GM12878 (cell line): ENCODE measurements at regions not wholly inside any gene's neighbourhood (a gene's known extent, or its start where the extent isn't known, plus 50 kb on each side); places are given as distances from the start of the nearest gene placed in this dataset.

Experiments
- ATAC-seq: fragments of 200-7000 bp; cut with Tn5 transposase; 3 replicates; pipeline ENCODE4 v1.9.1; 2020; ENCODE audit warnings: mild to moderate bottlenecking, moderate library complexity
- BruUV-seq: library from RNA; stranded (reverse); fragments of 400-500 nt; replicated peaks from 2 replicates; lab custom pipeline; 2021; lab: Mats Ljungman, UMichigan
- CTCF ChIA-PET: fragments of 300-600 bp; sonication (Branson Sonifier 250); formaldehyde crosslinking; extraction: SDS; loops from one replicate; lab custom pipeline; 2021; ENCODE audit warnings: inconsistent platforms; lab: Yijun Ruan, JAX
- POLR2A ChIA-PET: fragments of 350-600 bp; formaldehyde crosslinking; extraction: SDS; loops from one replicate; lab custom pipeline; 2021; ENCODE audit warnings: inconsistent platforms; lab: Charles Lee
- RAD21 ChIA-PET: fragments of 300-600 bp; sonication (Branson Sonifier 250); formaldehyde crosslinking; loops from one replicate; lab custom pipeline; 2023; ENCODE audit warnings: antibody characterized with exemption; ENCODE audit not compliant: unreplicated experiment; lab: Charles Lee
- SMC1A ChIA-PET: fragments of 300-600 bp; sonication (Branson Sonifier 250); formaldehyde crosslinking; loops from one replicate; lab custom pipeline; 2023; ENCODE audit not compliant: unreplicated experiment, uncharacterized antibody; lab: Charles Lee
- DNase-seq: peaks from one replicate; pipeline ENCODE4 v3.0.0-alpha.2; 2011; ENCODE audit warnings: low read depth, low spot score
- FAIRE-seq: peaks from 3 replicates; lab custom pipeline; 2011; peaks lifted over from hg19 to GRCh38; lab: Jason Lieb, UNC
- H2AFZ ChIP-seq: 2 replicates; pipeline ENCODE4 v1.6.0; 2011; ENCODE audit warnings: low read depth, low read length, control low read depth; ENCODE audit not compliant: control insufficient read depth
- H3K27ac ChIP-seq: 2 replicates; pipeline ENCODE4 v1.5.1; 2011; ENCODE audit warnings: control low read depth; ENCODE audit not compliant: control insufficient read depth, insufficient read depth
- H3K27me3 ChIP-seq, 2 experiments: replicated peaks in 1 of 2; 2 replicates each; pipeline versions ENCODE4 v1.6.0 to v1.6.1; 2011; ENCODE audit warnings: low read length in 1 of 2; ENCODE audit not compliant: control insufficient read depth in 2 of 2, insufficient read depth in 2 of 2
- H3K36me3 ChIP-seq, 2 experiments: 2 replicates each; pipeline ENCODE4 v1.5.1; 2011; ENCODE audit warnings: low read length in 1 of 2; ENCODE audit not compliant: control insufficient read depth in 2 of 2, insufficient read depth in 2 of 2
- H3K4me1 ChIP-seq: 2 replicates; pipeline ENCODE4 v1.6.1; 2011; ENCODE audit warnings: mild to moderate bottlenecking, low read length, moderate library complexity, mixed read lengths; ENCODE audit not compliant: control insufficient read depth, insufficient read depth
- H3K4me2 ChIP-seq: 2 replicates; pipeline ENCODE4 v1.6.0; 2011; ENCODE audit warnings: control low read depth; ENCODE audit not compliant: control insufficient read depth, insufficient read depth
- H3K4me3 ChIP-seq: fragments of 200-600 bp; sonication (generic); 2 replicates; pipeline ENCODE4 v1.5.1; 2016
- H3K79me2 ChIP-seq: 2 replicates; pipeline ENCODE4 v1.6.0; 2011; ENCODE audit warnings: low read length; ENCODE audit not compliant: control insufficient read depth, insufficient read depth
- H3K9ac ChIP-seq: 2 replicates; pipeline ENCODE4 v1.8.0; 2011; ENCODE audit warnings: low read length, control low read depth, mixed read lengths; ENCODE audit not compliant: control insufficient read depth, insufficient read depth
- H3K9me3 ChIP-seq: replicated peaks from 3 replicates; pipeline ENCODE4 v1.5.1; 2011; ENCODE audit warnings: mild to moderate bottlenecking, low read length; ENCODE audit not compliant: control insufficient read depth, insufficient read depth
- H4K20me1 ChIP-seq: 2 replicates; pipeline ENCODE4 v1.6.0; 2011; ENCODE audit not compliant: control insufficient read depth, insufficient read depth
- BRCA1 ChIP-seq: IDR thresholded peaks from 2 replicates; pipeline ENCODE4 v1.6.1; 2011; ENCODE audit warnings: low read depth, low read length, improper control_type of control experiment
- CHD1 ChIP-seq: IDR thresholded peaks from 2 replicates; pipeline ENCODE4 v1.6.1; 2012; ENCODE audit warnings: low read depth, low read length, improper control_type of control experiment
- CHD4 ChIP-seq: fragments of 200-600 bp; sonication (generic); IDR thresholded peaks from 2 replicates; pipeline ENCODE4 v1.6.1; 2016; ENCODE audit warnings: mild to moderate bottlenecking
- FOXK2 ChIP-seq: fragments of 450-650 bp; IDR thresholded peaks from 2 replicates; pipeline ENCODE4 v1.6.1; 2017; ENCODE audit warnings: mild to moderate bottlenecking, moderate library complexity
- MTA2 ChIP-seq: fragments of 450-650 bp; IDR thresholded peaks from 2 replicates; pipeline ENCODE4 v1.6.1; 2016; ENCODE audit warnings: low read depth, mild to moderate bottlenecking, moderate library complexity
- NR2C1 ChIP-seq: fragments of 450-650 bp; IDR thresholded peaks from 2 replicates; pipeline ENCODE4 v1.6.1; 2017; ENCODE audit warnings: antibody characterized with exemption, mild to moderate bottlenecking, moderate library complexity
- PML ChIP-seq: IDR thresholded peaks from 2 replicates; pipeline ENCODE4 v1.6.1; 2012; ENCODE audit warnings: low read length, inconsistent platforms
- STAT1 ChIP-seq: fragments of 450-650 bp; conservative IDR thresholded peaks from 2 replicates; pipeline ENCODE4 v1.6.1; 2014; ENCODE audit warnings: antibody characterized with exemption, mild to moderate bottlenecking
- ZNF217 ChIP-seq: fragments of 450-650 bp; IDR thresholded peaks from 2 replicates; pipeline ENCODE4 v1.6.1; 2017; ENCODE audit warnings: antibody characterized with exemption, mild to moderate bottlenecking
- WGBS: methylation state at CpG from one replicate; pipeline ENCODE4 v1.1.6; 2016; ENCODE audit warnings: low lambda C conversion rate; ENCODE audit not compliant: insufficient replicate concordance, insufficient coverage; ENCODE audit errors: missing lambda C conversion rate; 5-methylcytosine and 5-hydroxymethylcytosine counted together
- in situ Hi-C: fragments of 300-500 bp; cut with MboI; formaldehyde crosslinking; loops from 9 replicates; pipeline ENCODE4 v1.14.3; 2018; ENCODE audit warnings: mixed read lengths
- intact Hi-C: fragments of 100-400 bp; cut with micrococcal nuclease; formaldehyde crosslinking; loops from one replicate; pipeline ENCODE4 v1.14.2; 2022; ENCODE audit not compliant: unreplicated experiment
- TF ChIP-seq, protein P1 (sequence below), 3 experiments: IDR thresholded peaks in 2 of 3; conservative IDR thresholded peaks in 1 of 3; 2 replicates each; pipeline ENCODE4 v1.5.1; 2011; ENCODE audit warnings: low read depth in 3 of 3, low read length in 3 of 3, mild to moderate bottlenecking in 3 of 3, control low read depth in 2 of 3, moderate library complexity in 2 of 3, inconsistent platforms in 1 of 3, mixed read lengths in 1 of 3; ENCODE audit not compliant: control insufficient read depth in 2 of 3, insufficient read depth in 1 of 3; ENCODE audit errors: extremely low read depth in 1 of 3
- TF ChIP-seq, protein P2 (sequence below): fragments of 450-650 bp; IDR thresholded peaks from 2 replicates; pipeline ENCODE4 v1.6.1; 2017; ENCODE audit warnings: mild to moderate bottlenecking, low read depth, inconsistent platforms; ENCODE audit not compliant: poor library complexity, severe bottlenecking

DNA sequence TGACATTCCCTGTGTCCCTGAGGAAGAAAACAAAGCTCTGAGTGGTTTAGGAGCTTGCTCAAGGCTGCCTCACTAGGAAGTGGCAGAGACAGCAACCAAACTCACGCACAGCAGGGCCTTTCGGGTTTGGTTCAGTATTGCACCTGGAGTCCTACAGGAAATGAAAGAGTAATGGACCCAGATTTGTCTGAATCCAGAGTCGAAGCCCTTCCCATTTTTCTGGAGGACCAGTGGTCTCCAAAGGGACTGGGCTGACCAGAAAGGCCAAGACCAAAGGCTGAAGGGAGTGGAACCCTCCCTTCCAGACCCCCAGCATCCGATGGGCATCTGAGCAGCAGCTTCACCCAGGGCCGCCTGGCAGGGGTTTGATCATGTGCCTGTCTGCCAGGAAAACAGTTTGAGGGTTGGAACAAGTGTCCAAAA is 85.5 kb upstream of the RPL38 start:
- 15% methylated on average over 5 of the region's 5 CpGs for WGBS
- no peaks in the 10 kb centered on the region for H3K36me3 ChIP-seq
- H3K9ac ChIP-seq = no peak overlapping the region
- no TSS peak for BruUV-seq
- FAIRE-seq (no peak), ATAC-seq (no peak), DNase-seq (no peak)
- no peak overlapping the region for H3K27ac ChIP-seq
- H3K9me3 ChIP-seq = no peaks in the 10 kb centered on the region
- no peak overlapping the region for H3K4me3 ChIP-seq
- ChIA-PET RAD21 (no interaction called here), SMC1A (no interaction called here), POLR2A (no interaction called here), CTCF (interaction anchor here (1.0 to 1.1 kb wide), 2 partner anchors 82 to 587 kb away, joined by 3 read pairs; no protein-coding TSS in a partner anchor)
- in situ Hi-C loops = no loop called here
- H3K4me1 ChIP-seq = no peaks in the 10 kb centered on the region
- no peaks in the 10 kb centered on the region for H3K79me2 ChIP-seq
- H2AFZ ChIP-seq = no peak overlapping the region
- no peaks in the 10 kb centered on the region; a peak in 1 of 4 replicates for H3K27me3 ChIP-seq
- no peaks in the 10 kb centered on the region for H4K20me1 ChIP-seq
- TF ChIP-seq FOXK2 = no peak
- TF ChIP-seq CHD4 = no peak
- TF ChIP-seq, all 136 proteins: peak for 0
- intact Hi-C loops = no loop called here
- no peak overlapping the region for H3K4me2 ChIP-seq

DNA sequence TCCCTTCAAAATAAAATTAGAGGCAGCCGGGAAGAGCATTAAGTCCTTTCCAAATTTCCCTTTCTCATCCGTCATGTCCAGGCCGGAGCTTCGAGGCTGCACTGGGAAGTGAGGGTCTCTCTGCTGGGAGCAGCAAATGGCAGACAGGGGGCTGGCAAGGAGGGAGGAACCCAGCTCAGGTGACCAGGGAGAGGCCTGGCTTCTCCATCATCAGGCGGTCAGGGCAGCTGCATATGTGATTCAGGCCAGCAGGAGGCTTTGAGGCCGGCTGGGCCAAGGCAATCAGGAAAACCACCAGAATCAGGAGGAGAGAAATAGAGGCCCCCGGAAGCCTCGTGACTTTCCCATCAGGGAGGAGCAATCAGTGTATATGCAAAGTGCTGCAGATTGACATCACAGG is 85.0 kb upstream of the RPL38 start:
- no TSS peak for BruUV-seq
- FAIRE-seq (no peak), ATAC-seq (no peak), DNase-seq (no peak)
- ChIA-PET CTCF (interaction anchor here (1.1 to 1.9 kb wide), 2 partner anchors 29 to 81 kb away, joined by 3 to 8 read pairs; no protein-coding TSS in a partner anchor), POLR2A (no interaction called here), SMC1A (no interaction called here), RAD21 (no interaction called here)
- 13% methylated on average over 8 of the region's 8 CpGs for WGBS
- Histone ChIP-seq H3K27me3 (no peaks in the 10 kb centered on the region; a peak in 1 of 4 replicates), H3K9me3 (no peaks in the 10 kb centered on the region), H4K20me1 (no peaks in the 10 kb centered on the region), H2AFZ (no peak overlapping the region), H3K36me3 (no peaks in the 10 kb centered on the region), H3K27ac (no peak overlapping the region), H3K4me2 (no peak overlapping the region), H3K79me2 (no peaks in the 10 kb centered on the region), H3K4me1 (no peaks in the 10 kb centered on the region), H3K4me3 (no peak overlapping the region), H3K9ac (no peak overlapping the region)
- in situ Hi-C loops = no loop called here
- intact Hi-C loops = no loop called here
- TF ChIP-seq, protein P1, sequence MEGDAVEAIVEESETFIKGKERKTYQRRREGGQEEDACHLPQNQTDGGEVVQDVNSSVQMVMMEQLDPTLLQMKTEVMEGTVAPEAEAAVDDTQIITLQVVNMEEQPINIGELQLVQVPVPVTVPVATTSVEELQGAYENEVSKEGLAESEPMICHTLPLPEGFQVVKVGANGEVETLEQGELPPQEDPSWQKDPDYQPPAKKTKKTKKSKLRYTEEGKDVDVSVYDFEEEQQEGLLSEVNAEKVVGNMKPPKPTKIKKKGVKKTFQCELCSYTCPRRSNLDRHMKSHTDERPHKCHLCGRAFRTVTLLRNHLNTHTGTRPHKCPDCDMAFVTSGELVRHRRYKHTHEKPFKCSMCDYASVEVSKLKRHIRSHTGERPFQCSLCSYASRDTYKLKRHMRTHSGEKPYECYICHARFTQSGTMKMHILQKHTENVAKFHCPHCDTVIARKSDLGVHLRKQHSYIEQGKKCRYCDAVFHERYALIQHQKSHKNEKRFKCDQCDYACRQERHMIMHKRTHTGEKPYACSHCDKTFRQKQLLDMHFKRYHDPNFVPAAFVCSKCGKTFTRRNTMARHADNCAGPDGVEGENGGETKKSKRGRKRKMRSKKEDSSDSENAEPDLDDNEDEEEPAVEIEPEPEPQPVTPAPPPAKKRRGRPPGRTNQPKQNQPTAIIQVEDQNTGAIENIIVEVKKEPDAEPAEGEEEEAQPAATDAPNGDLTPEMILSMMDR (IDR thresholded peaks at IDR 0.05 in 2 of 3, conservative IDR thresholded peaks at IDR 0.05 in 1 of 3; ENCODE audit: control insufficient read depth in 2 of 3, extremely low read depth in 1 of 3, insufficient read depth in 1 of 3, low read depth in 3 of 3, low read length in 3 of 3) = no peak
- TF ChIP-seq STAT1 (no peak), MTA2 (no peak), NR2C1 (no peak), PML (no peak), CHD1 (no peak), BRCA1 (no peak), ZNF217 (no peak)
- TF ChIP-seq, protein P2, sequence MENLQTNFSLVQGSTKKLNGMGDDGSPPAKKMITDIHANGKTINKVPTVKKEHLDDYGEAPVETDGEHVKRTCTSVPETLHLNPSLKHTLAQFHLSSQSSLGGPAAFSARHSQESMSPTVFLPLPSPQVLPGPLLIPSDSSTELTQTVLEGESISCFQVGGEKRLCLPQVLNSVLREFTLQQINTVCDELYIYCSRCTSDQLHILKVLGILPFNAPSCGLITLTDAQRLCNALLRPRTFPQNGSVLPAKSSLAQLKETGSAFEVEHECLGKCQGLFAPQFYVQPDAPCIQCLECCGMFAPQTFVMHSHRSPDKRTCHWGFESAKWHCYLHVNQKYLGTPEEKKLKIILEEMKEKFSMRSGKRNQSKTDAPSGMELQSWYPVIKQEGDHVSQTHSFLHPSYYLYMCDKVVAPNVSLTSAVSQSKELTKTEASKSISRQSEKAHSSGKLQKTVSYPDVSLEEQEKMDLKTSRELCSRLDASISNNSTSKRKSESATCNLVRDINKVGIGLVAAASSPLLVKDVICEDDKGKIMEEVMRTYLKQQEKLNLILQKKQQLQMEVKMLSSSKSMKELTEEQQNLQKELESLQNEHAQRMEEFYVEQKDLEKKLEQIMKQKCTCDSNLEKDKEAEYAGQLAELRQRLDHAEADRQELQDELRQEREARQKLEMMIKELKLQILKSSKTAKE = no peak
